ENCODE measurements at regions not wholly inside any gene's neighbourhood (a gene's known extent, or its start where the extent isn't known, plus 50 kb on each side); places are given as distances from the start of the nearest gene placed in this dataset.

DNA sequence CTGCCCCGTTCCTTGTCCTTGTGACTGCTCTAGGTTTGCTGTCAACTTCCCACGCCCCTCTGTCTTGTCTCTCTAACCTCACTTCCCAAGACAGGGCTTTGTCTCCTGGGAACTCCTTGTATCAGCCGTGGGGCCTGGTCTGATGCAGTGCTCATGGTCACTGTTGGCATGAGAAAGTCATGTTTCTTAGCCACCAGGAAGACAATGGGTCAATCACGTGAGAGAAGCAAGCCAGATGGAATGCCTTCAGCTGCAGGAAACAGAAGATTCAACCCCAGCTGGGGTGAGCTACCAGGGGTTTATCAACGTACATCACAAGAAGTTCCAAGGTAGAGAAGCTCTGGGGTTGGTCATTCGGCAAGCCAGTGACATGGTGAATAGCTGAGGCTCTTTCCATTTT, 116.6 kb downstream of the IRF8 start:
- no peak for TF ChIP-seq EP300 (IDR thresholded peaks at IDR 0.05)
- TF ChIP-seq POLR2AphosphoS5 (IDR thresholded peaks at IDR 0.05): no peak
